Right kidney (tissue), 1 donor: ENCODE measurements at regions not wholly inside any gene's neighbourhood (a gene's known extent, or its start where the extent isn't known, plus 50 kb on each side); places are given as distances from the start of the nearest gene placed in this dataset.

Experiments used
- DNase-seq: peaks from one replicate; pipeline ENCODE4 v3.0.0-alpha.2; 2016

GRCh38 chr7:95718577-95719410 is 53.6 kb upstream of the DYNC1I1 start:
- no peak for DNase-seq

GRCh38 chr7:95716357-95717122 is 55.8 kb upstream of the DYNC1I1 start:
- DNase-seq: no peak

- DNase-seq: no peak
These were observed 57.1 kb upstream of the DYNC1I1 start for GRCh38 chr7:95715274-95715673.

- DNase-seq: no peak
These were observed 61.6 kb upstream of the DYNC1I1 start for GRCh38 chr7:95710711-95711110.

GRCh38 chr7:95700917-95701316 is 71.4 kb upstream of the DYNC1I1 start:
- DNase-seq: no peak

- no peak for DNase-seq
These were observed 78.0 kb upstream of the DYNC1I1 start for GRCh38 chr7:95694334-95694733.

- DNase-seq: no peak
These were observed 78.6 kb upstream of the DYNC1I1 start for GRCh38 chr7:95693551-95694333.

GRCh38 chr7:95691464-95691863 is 80.9 kb upstream of the DYNC1I1 start:
- no peak for DNase-seq

- DNase-seq: peak; percentile 59
These were observed 81.9 kb upstream of the DYNC1I1 start for GRCh38 chr7:95690367-95690947.

GRCh38 chr7:95688931-95689495 is 83.3 kb upstream of the DYNC1I1 start:
- no peak for DNase-seq

- no peak for DNase-seq
These were observed 84.5 kb upstream of the DYNC1I1 start for GRCh38 chr7:95687759-95688343.

- DNase-seq: no peak
These were observed 86.2 kb upstream of the DYNC1I1 start for GRCh38 chr7:95686109-95686508.

- DNase-seq: no peak
These were observed 87.8 kb upstream of the DYNC1I1 start for GRCh38 chr7:95684505-95684904.

- DNase-seq: no peak
These were observed 87.7 kb upstream of the PDK4 start for GRCh38 chr7:95684037-95684436.

- DNase-seq: no peak
These were observed 86.6 kb upstream of the PDK4 start for GRCh38 chr7:95682913-95683312.

- DNase-seq: no peak
These were observed 80.4 kb upstream of the PDK4 start for GRCh38 chr7:95676691-95677090.

- no peak for DNase-seq
These were observed 79.3 kb upstream of the PDK4 start for GRCh38 chr7:95675632-95676031.

- no peak for DNase-seq
These were observed 78.7 kb upstream of the PDK4 start for GRCh38 chr7:95675016-95675415.

- no peak for DNase-seq
These were observed 77.8 kb upstream of the PDK4 start for GRCh38 chr7:95674101-95674500.

- DNase-seq: no peak
These were observed 76.1 kb upstream of the PDK4 start for GRCh38 chr7:95672434-95672833.

GRCh38 chr7:95669513-95669912 is 73.2 kb upstream of the PDK4 start:
- DNase-seq: no peak

- DNase-seq: no peak
These were observed 72.2 kb upstream of the PDK4 start for GRCh38 chr7:95668504-95669018.
